Muscle of arm (tissue), 1 donor: ENCODE measurements at regions not wholly inside any gene's neighbourhood (a gene's known extent, or its start where the extent isn't known, plus 50 kb on each side); places are given as distances from the start of the nearest gene placed in this dataset.
"Not testable (repeated sequence)": the region's sequence is repeated elsewhere in the genome, so short reads cannot be mapped to it uniquely, and the experiment has no call there.

Experiments
- DNase-seq: peaks from one replicate; pipeline ENCODE4 v3.0.0-alpha.2; 2013

- not testable (repeated sequence) for DNase-seq
Observed at GRCh38 chr15:53923741-53924140, 54.5 kb upstream of the UNC13C start.

GRCh38 chr15:53918180-53919079 is 59.8 kb upstream of the UNC13C start:
- DNase-seq = peak; percentile 15

- DNase-seq = no peak
Observed at GRCh38 chr15:53917109-53917508, 61.1 kb upstream of the UNC13C start.

GRCh38 chr15:53911431-53911830 is 66.8 kb upstream of the UNC13C start:
- no peak for DNase-seq

- DNase-seq = no peak
Observed at GRCh38 chr15:53910852-53911251, 67.4 kb upstream of the UNC13C start.

- DNase-seq = no peak
Observed at GRCh38 chr15:53910236-53910849, 67.9 kb upstream of the UNC13C start.

GRCh38 chr15:53903129-53903528 is 75.1 kb upstream of the UNC13C start:
- no peak for DNase-seq

GRCh38 chr15:53893468-53893867 is 84.8 kb upstream of the UNC13C start:
- not testable (repeated sequence) for DNase-seq

- DNase-seq = not testable (repeated sequence)
Observed at GRCh38 chr15:53891862-53892261, 86.4 kb upstream of the UNC13C start.

GRCh38 chr15:53884441-53884840 is 93.8 kb upstream of the UNC13C start:
- DNase-seq = no peak

GRCh38 chr15:53882311-53882710 is 95.9 kb upstream of the UNC13C start:
- DNase-seq = no peak

GRCh38 chr15:53880357-53880756 is 97.9 kb upstream of the UNC13C start:
- peak; percentile 4 for DNase-seq

GRCh38 chr15:53875711-53876110 is 102.5 kb upstream of the UNC13C start:
- DNase-seq = no peak

GRCh38 chr15:53875139-53875538 is 103.1 kb upstream of the UNC13C start:
- no peak for DNase-seq

GRCh38 chr15:53872410-53872809 is 105.8 kb upstream of the UNC13C start:
- DNase-seq = no peak

GRCh38 chr15:53869806-53870073 is 108.5 kb upstream of the UNC13C start:
- DNase-seq = no peak

GRCh38 chr15:53869044-53869805 is 109.0 kb upstream of the UNC13C start:
- no peak for DNase-seq

- DNase-seq = no peak
Observed at GRCh38 chr15:53862386-53862785, 102.9 kb upstream of the WDR72 start.

GRCh38 chr15:53861792-53862191 is 102.3 kb upstream of the WDR72 start:
- DNase-seq = no peak

- no peak for DNase-seq
Observed at GRCh38 chr15:53851110-53851848, 91.8 kb upstream of the WDR72 start.

- DNase-seq = no peak
Observed at GRCh38 chr15:53847745-53848144, 88.3 kb upstream of the WDR72 start.

- no peak for DNase-seq
Observed at GRCh38 chr15:53844634-53845033, 85.2 kb upstream of the WDR72 start.
